ENCODE measurements at regions not wholly inside any gene's neighbourhood (a gene's known extent, or its start where the extent isn't known, plus 50 kb on each side); places are given as distances from the start of the nearest gene placed in this dataset.

- no peak overlapping the region for H3K27ac ChIP-seq (ENCODE audit: low read depth in 2 of 2, low read length in 1 of 2)
- no peak overlapping the region for H2AFZ ChIP-seq (ENCODE audit: low read depth)
- no peaks in the 10 kb centered on the region for H3K79me2 ChIP-seq (ENCODE audit: insufficient read depth)
- peaks cover 0 to 3% of the 10 kb centered on the region in 2 experiments; a peak in 1 of 4 replicates for H3K4me1 ChIP-seq (ENCODE audit: control insufficient read depth in 1 of 2, insufficient read depth in 2 of 2, low read depth in 1 of 2, low read length in 1 of 2)
- ChIA-PET POLR2A (no interaction called here), CTCF (interaction anchor here (0.6 kb wide), 1 partner anchor 135 kb away, joined by 3 read pairs; no protein-coding TSS in a partner anchor)
- 15% methylated on average over 2 of the region's 2 CpGs for WGBS (ENCODE audit: low lambda C conversion rate)
- TF ChIP-seq USF2 (IDR thresholded peaks at IDR 0.05; ENCODE audit: borderline replicate concordance, low read depth, low read length) (no peak), SIN3A (IDR thresholded peaks at IDR 0.05; ENCODE audit: borderline replicate concordance, low read depth, low read length) (no peak), POLR2AphosphoS5 (IDR thresholded peaks at IDR 0.05; ENCODE audit: low read depth, low read length) (no peak), MAX (IDR thresholded peaks at IDR 0.05; ENCODE audit: low read depth) (no peak), JUND (IDR thresholded peaks at IDR 0.05) (no peak)
- no peaks in the 10 kb centered on the region for H3F3A ChIP-seq (replicated peaks; ENCODE audit: insufficient read depth)
- H3K9ac ChIP-seq = no peak overlapping the region
- H3K27me3 ChIP-seq (ENCODE audit: insufficient read depth) = no peaks in the 10 kb centered on the region
- no peak overlapping the region for H3K4me2 ChIP-seq
- no peak overlapping the region for H3K4me3 ChIP-seq (ENCODE audit: low read depth in 2 of 2, low read length in 1 of 2)
- H3K9me3 ChIP-seq = no peaks in the 10 kb centered on the region
- H3K9me2 ChIP-seq = no peaks in the 10 kb centered on the region
- DNase-seq = no peak
- H3K36me3 ChIP-seq (replicated peaks in 1 of 2; ENCODE audit: control insufficient read depth in 1 of 2, insufficient read depth in 2 of 2, low read length in 1 of 2) = no peaks in the 10 kb centered on the region
- no peaks in the 10 kb centered on the region for H4K20me1 ChIP-seq (ENCODE audit: insufficient read depth)
Observed at GRCh38 chr18:47550611-47551010, 299.2 kb upstream of the SKOR2 start.

GRCh38 chr18:47549021-47549540 is 297.6 kb upstream of the SKOR2 start:
- Histone ChIP-seq H3K36me3 (replicated peaks in 1 of 2; ENCODE audit: control insufficient read depth in 1 of 2, insufficient read depth in 2 of 2, low read length in 1 of 2) (no peaks in the 10 kb centered on the region), H3F3A (replicated peaks; ENCODE audit: insufficient read depth) (no peaks in the 10 kb centered on the region), H3K9ac (no peak overlapping the region), H3K4me3 (ENCODE audit: low read depth in 2 of 2, low read length in 1 of 2) (no peak overlapping the region), H3K4me1 (ENCODE audit: control insufficient read depth in 1 of 2, insufficient read depth in 2 of 2, low read depth in 1 of 2, low read length in 1 of 2) (peaks cover 0 to 3% of the 10 kb centered on the region in 2 experiments; a peak in 1 of 4 replicates), H3K9me2 (no peaks in the 10 kb centered on the region), H3K27ac (ENCODE audit: low read depth in 2 of 2, low read length in 1 of 2) (no peak overlapping the region), H3K79me2 (ENCODE audit: insufficient read depth) (no peaks in the 10 kb centered on the region), H2AFZ (ENCODE audit: low read depth) (no peak overlapping the region), H3K9me3 (no peaks in the 10 kb centered on the region), H4K20me1 (ENCODE audit: insufficient read depth) (no peaks in the 10 kb centered on the region), H3K27me3 (ENCODE audit: insufficient read depth) (no peaks in the 10 kb centered on the region), H3K4me2 (no peak overlapping the region)
- TF ChIP-seq SMC3 (IDR thresholded peaks at IDR 0.05; ENCODE audit: low read depth, low read length) (no peak), SIN3A (IDR thresholded peaks at IDR 0.05; ENCODE audit: borderline replicate concordance, low read depth, low read length) (no peak), RFX5 (IDR thresholded peaks at IDR 0.05; ENCODE audit: low read length) (no peak), REST (IDR thresholded peaks at IDR 0.05; ENCODE audit: low read depth, low read length) (no peak), NFIC (IDR thresholded peaks at IDR 0.05; ENCODE audit: borderline replicate concordance) (no peak), ZBTB33 (IDR thresholded peaks at IDR 0.05; ENCODE audit: borderline replicate concordance, low read depth) (no peak), JUND (IDR thresholded peaks at IDR 0.05) (no peak), TCF12 (IDR thresholded peaks at IDR 0.05) (no peak), PBX3 (IDR thresholded peaks at IDR 0.05) (no peak), MXI1 (IDR thresholded peaks at IDR 0.05; ENCODE audit: low read depth, low read length) (no peak), RCOR1 (IDR thresholded peaks at IDR 0.05; ENCODE audit: low read length) (no peak), YY1 (IDR thresholded peaks at IDR 0.05; ENCODE audit: low read depth) (no peak), USF1 (IDR thresholded peaks at IDR 0.05; ENCODE audit: borderline replicate concordance, low read depth) (no peak), ELF1 (IDR thresholded peaks at IDR 0.05) (no peak), FOSL2 (IDR thresholded peaks at IDR 0.05; ENCODE audit: borderline replicate concordance, low read depth) (no peak), GABPA (IDR thresholded peaks at IDR 0.05; ENCODE audit: low read depth) (no peak), RXRA (IDR thresholded peaks at IDR 0.05; ENCODE audit: borderline replicate concordance, low read depth) (no peak), FOXJ3 (CRISPR knock-in tag; IDR thresholded peaks at IDR 0.05) (no peak)
- DNase-seq = no peak
- 17% methylated on average over 2 of the region's 2 CpGs for WGBS (ENCODE audit: low lambda C conversion rate)
- ChIA-PET CTCF (no interaction called here), POLR2A (no interaction called here)

Measured in SK-N-SH (cell line).